ENCODE measurements at regions not wholly inside any gene's neighbourhood (a gene's known extent, or its start where the extent isn't known, plus 50 kb on each side); places are given as distances from the start of the nearest gene placed in this dataset.

DNA sequence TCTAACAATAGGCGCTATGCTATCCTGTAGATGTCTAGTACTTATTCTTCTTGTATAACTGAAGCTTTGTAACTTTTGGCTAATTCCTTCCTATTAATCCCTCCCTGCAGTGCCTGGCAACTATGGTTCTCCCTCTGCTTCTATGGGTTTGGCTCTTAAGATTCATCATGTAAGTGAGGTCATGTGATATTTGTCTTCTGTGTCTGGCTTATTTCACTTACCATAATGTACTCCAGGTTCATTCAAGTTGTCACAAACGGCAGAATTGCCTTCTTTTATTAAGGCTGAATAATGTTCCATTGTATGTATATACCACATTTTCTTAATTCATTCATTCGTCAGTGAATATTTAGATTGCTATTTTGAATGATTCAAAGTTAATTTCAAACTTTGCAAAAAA, 149.9 kb upstream of the GAS1 start:
- TF ChIP-seq CTCF (IDR thresholded peaks at IDR 0.05 in 8 of 11, conservative IDR thresholded peaks at IDR 0.05 in 3 of 11): no peak
- TF ChIP-seq POLR2A (IDR thresholded peaks at IDR 0.05): no peak
- no peak for TF ChIP-seq POLR2AphosphoS5 (IDR thresholded peaks at IDR 0.05)
